Body of pancreas (tissue), 4 donors: ENCODE measurements at regions not wholly inside any gene's neighbourhood (a gene's known extent, or its start where the extent isn't known, plus 50 kb on each side); places are given as distances from the start of the nearest gene placed in this dataset.

Experiments
- ATAC-seq: fragments of 150-250 bp; one replicate; pipeline ENCODE4 v1.9.1; 2016
- DNase-seq, 4 donors: peaks; one replicate each; pipeline ENCODE4 v3.0.0-alpha.2; 2019
- H3K27ac ChIP-seq, 4 donors: fragments of 200-600 bp; sonication (generic); 1 replicate in 3 of 4; 2 replicates in 1 of 4; pipeline versions ENCODE4 v1.5.1 to v1.6.1; 2016 to 2019; ENCODE audit warnings: mild to moderate bottlenecking in 1 of 4, mixed read lengths in 1 of 4, moderate library complexity in 1 of 4
- H3K27me3 ChIP-seq, 2 donors: fragments of 200-600 bp; sonication (generic); one replicate each; pipeline ENCODE4 v1.6.0; 2016; ENCODE audit warnings: mild to moderate bottlenecking in 1 of 2
- H3K36me3 ChIP-seq, 2 donors: fragments of 200-600 bp; sonication (generic); replicated peaks in 1 of 2; 2 replicates each; pipeline ENCODE4 v1.5.1; 2016; ENCODE audit warnings: low read depth in 2 of 2; ENCODE audit not compliant: insufficient read depth in 1 of 2
- H3K4me1 ChIP-seq: fragments of 200-600 bp; sonication (generic); one replicate; pipeline ENCODE4 v1.6.0; 2016
- H3K4me3 ChIP-seq, 2 donors: fragments of 200-600 bp; sonication (generic); 1 replicate in 1 of 2; 2 replicates in 1 of 2; pipeline ENCODE4 v1.5.1; 2016 to 2019
- H3K9me3 ChIP-seq, 3 donors: fragments of 200-600 bp; sonication (generic); 1 replicate in 2 of 3; 2 replicates in 1 of 3; pipeline ENCODE4 v1.5.1; 2016
- POLR2A ChIP-seq, 3 donors: fragments of 450-650 bp; IDR thresholded peaks; one replicate each; pipeline ENCODE4 v1.6.1; 2016; ENCODE audit warnings: antibody characterized with exemption in 3 of 3, mild to moderate bottlenecking in 2 of 3
- WGBS, 2 donors: methylation state at CpG; one replicate each; pipeline ENCODE4 v1.1.5; 2017; 5-methylcytosine and 5-hydroxymethylcytosine counted together
- intact Hi-C: fragments of 100-400 bp; cut with DNase I; formaldehyde crosslinking; loops from one replicate; pipeline ENCODE4 v1.15.1; 2023
- TF ChIP-seq, protein P1 (sequence below), 7 experiments: fragments of 450-650 bp in 4 of 7; fragments of 200-600 bp in 3 of 7; sonication (generic) in 3 of 7; IDR thresholded peaks; one replicate each; pipeline ENCODE4 v1.5.1; 2016 to 2019; ENCODE audit warnings: antibody characterized with exemption in 7 of 7

DNA sequence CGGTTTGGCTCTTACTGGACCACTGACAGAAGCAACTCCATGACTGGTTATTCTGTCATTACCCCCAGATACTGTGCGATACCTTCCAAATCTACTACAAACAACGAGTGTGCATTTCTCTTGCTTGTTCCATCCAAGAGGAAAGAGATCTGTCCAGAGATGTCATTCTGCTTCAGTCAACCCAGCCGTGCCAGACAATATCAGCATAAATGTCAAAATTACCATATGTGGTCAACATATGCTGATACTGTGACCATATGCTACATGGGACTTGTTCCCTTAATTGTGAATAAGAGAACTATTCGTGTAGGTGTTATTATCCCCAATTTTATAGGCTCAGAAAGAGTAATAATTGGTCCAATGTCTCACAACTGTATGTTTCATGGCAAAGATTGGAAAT, 143.2 kb upstream of the PRSS1 start:
- DNase-seq: no peak
- no peaks in the 10 kb centered on the region for H3K36me3 ChIP-seq
- H3K27me3 ChIP-seq: no peaks in the 10 kb centered on the region
- 58 to 61% methylated on average over 5 of the region's 5 CpGs for WGBS, 2 donors
- no peak overlapping the region for H3K4me3 ChIP-seq
- intact Hi-C loops: no loop called here
- ATAC-seq: no peak
- peaks cover 6% of the 10 kb centered on the region for H3K4me1 ChIP-seq
- H3K27ac ChIP-seq: no peak overlapping the region
- TF ChIP-seq, protein P1, sequence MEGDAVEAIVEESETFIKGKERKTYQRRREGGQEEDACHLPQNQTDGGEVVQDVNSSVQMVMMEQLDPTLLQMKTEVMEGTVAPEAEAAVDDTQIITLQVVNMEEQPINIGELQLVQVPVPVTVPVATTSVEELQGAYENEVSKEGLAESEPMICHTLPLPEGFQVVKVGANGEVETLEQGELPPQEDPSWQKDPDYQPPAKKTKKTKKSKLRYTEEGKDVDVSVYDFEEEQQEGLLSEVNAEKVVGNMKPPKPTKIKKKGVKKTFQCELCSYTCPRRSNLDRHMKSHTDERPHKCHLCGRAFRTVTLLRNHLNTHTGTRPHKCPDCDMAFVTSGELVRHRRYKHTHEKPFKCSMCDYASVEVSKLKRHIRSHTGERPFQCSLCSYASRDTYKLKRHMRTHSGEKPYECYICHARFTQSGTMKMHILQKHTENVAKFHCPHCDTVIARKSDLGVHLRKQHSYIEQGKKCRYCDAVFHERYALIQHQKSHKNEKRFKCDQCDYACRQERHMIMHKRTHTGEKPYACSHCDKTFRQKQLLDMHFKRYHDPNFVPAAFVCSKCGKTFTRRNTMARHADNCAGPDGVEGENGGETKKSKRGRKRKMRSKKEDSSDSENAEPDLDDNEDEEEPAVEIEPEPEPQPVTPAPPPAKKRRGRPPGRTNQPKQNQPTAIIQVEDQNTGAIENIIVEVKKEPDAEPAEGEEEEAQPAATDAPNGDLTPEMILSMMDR (IDR thresholded peaks at IDR 0.05): no peak
- TF ChIP-seq POLR2A (IDR thresholded peaks at IDR 0.05): no peak
- no peaks in the 10 kb centered on the region for H3K9me3 ChIP-seq

DNA sequence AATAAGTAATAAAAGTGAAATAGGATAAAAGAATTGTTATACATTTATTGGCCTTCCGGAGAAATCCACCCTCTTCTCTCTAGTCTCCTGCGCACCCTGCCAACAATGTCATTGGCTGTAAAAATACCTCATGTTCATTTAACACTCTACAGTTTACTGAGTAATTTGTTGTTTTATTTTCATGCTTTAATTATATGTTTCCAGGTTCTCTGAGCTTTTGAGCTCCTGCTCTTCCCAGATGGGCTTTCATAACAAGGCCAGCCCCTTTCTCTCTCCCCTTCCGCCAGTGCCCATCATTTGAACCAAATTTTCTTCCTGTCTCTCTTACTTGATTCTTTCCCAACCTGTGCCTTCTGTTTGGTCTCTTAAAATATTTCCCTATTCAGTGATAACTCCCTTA, 144.6 kb upstream of the PRSS1 start:
- H3K27ac ChIP-seq: peak overlapping the region in 1 of 4 donors; percentile 3
- no peak for TF ChIP-seq POLR2A (IDR thresholded peaks at IDR 0.05)
- TF ChIP-seq, protein P1 (IDR thresholded peaks at IDR 0.05): no peak
- no peak for ATAC-seq
- no peak for DNase-seq
- 81 to 85% methylated on average over 3 of the region's 3 CpGs for WGBS, 2 donors
- H3K27me3 ChIP-seq: no peaks in the 10 kb centered on the region
- peaks cover 6% of the 10 kb centered on the region for H3K4me1 ChIP-seq
- no peaks in the 10 kb centered on the region for H3K36me3 ChIP-seq
- no peak overlapping the region for H3K4me3 ChIP-seq
- intact Hi-C loops: no loop called here
- H3K9me3 ChIP-seq: no peaks in the 10 kb centered on the region

DNA sequence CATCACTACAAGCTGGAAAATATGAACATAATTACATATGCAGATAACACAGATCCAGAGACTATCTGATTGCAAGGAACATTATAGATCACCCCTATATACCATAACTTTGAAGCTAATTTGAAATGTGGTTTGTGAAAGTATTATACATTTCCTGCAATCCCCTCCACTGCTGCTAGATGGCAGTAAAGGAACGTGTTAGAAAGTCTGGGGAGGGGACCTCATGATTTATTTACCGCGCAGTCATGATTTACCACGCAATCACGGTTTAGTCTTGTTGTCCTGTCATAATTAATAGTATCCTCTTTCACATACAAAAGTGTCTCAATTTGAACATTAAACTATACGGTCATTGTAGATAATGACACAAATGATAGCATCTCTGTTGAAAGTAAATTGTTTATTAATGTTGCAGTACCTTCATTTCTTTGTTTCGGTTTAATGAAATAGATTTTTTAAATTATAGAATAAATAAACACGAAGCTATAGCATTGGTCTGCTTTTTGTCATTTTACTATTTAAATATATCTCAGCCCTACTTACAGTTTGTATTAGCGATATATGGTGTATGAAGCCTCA, 145.3 kb upstream of the PRSS1 start:
- Histone ChIP-seq H3K4me1 (peaks cover 6% of the 10 kb centered on the region), H3K27ac (peak overlapping the region in 1 of 4 donors; percentile 3), H3K9me3 (no peaks in the 10 kb centered on the region), H3K27me3 (no peaks in the 10 kb centered on the region), H3K36me3 (no peaks in the 10 kb centered on the region), H3K4me3 (no peak overlapping the region)
- no peak for TF ChIP-seq POLR2A (IDR thresholded peaks at IDR 0.05)
- TF ChIP-seq, protein P1 (IDR thresholded peaks at IDR 0.05): peak; percentile 63 to 87 (median 80)
- WGBS, 2 donors: 16 to 22% methylated on average over 9 of the region's 9 CpGs
- DNase-seq (peak; percentile 64 to 71 (median 68)), ATAC-seq (peak; percentile 78)
- intact Hi-C loops: no loop called here

DNA sequence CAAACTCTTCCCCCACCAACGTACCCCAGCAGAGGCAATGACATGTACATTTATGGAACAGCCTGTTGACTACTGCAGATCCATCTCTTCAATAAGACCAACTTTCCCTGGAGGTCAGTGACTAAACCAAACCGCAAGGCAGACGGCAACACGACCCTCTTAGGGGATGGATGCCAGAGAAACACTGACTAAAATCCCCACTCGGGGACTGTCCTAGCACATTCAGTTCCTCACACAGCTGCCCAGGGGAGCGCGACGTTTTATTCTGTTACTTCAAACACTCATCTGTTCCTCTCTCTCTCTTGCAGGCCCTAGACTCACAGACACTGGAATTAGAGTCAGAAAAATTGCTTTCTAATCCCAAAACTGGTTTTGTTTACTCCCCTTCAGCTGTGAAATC, 146.5 kb upstream of the PRSS1 start:
- ATAC-seq: no peak
- H3K27me3 ChIP-seq: no peaks in the 10 kb centered on the region
- H3K4me1 ChIP-seq: peaks cover 11% of the 10 kb centered on the region
- H3K27ac ChIP-seq: no peak overlapping the region
- no peak for TF ChIP-seq POLR2A (IDR thresholded peaks at IDR 0.05)
- TF ChIP-seq, protein P1 (IDR thresholded peaks at IDR 0.05): no peak
- intact Hi-C loops: no loop called here
- H3K4me3 ChIP-seq: no peak overlapping the region
- WGBS, 2 donors: 51 to 66% methylated on average over 8 of the region's 8 CpGs
- DNase-seq: no peak
- H3K36me3 ChIP-seq: no peaks in the 10 kb centered on the region
- H3K9me3 ChIP-seq: no peaks in the 10 kb centered on the region

DNA sequence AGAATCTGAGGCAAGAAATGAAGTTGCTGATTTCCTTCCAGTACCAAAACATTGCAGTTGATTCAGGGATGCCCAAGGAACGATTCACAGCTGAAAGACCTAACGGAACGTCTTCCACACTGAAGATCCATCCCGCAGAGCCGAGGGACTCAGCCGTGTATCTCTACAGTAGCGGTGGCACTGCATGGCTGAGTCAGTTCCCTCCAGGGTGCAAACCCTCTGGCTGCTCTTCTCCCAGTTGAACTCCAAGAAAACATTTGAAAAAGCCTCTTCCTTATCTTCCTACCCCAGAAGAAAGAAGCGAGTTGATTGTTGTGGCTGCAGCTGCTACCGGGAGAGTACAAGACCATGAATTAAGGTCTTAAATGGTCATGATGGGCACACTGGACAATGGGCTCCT, 147.1 kb upstream of the PRSS1 start:
- Histone ChIP-seq H3K4me3 (no peak overlapping the region), H3K9me3 (no peaks in the 10 kb centered on the region), H3K36me3 (no peaks in the 10 kb centered on the region), H3K27me3 (no peaks in the 10 kb centered on the region), H3K27ac (no peak overlapping the region), H3K4me1 (peaks cover 14% of the 10 kb centered on the region)
- TF ChIP-seq, protein P1 (IDR thresholded peaks at IDR 0.05): no peak
- intact Hi-C loops: no loop called here
- 86 to 91% methylated on average over 9 of the region's 9 CpGs for WGBS, 2 donors
- no peak for DNase-seq
- no peak for ATAC-seq
